HG02870 (cell line): ENCODE measurements at regions not wholly inside any gene's neighbourhood (a gene's known extent, or its start where the extent isn't known, plus 50 kb on each side); places are given as distances from the start of the nearest gene placed in this dataset.

Experiments
- ATAC-seq: cut with Tn5 transposase; IDR thresholded peaks from one replicate; pipeline ENCODE4 v1.9.1; 2021; ENCODE audit warnings: mild to moderate bottlenecking, moderate library complexity; ENCODE audit not compliant: unreplicated experiment

- no peak for ATAC-seq
Observed at GRCh38 chr2:142180820-142181533, 50.2 kb upstream of the LRP1B start.
